Transverse colon (tissue), 4 donors: ENCODE measurements at regions not wholly inside any gene's neighbourhood (a gene's known extent, or its start where the extent isn't known, plus 50 kb on each side); places are given as distances from the start of the nearest gene placed in this dataset.
"Not testable (repeated sequence)": the region's sequence is repeated elsewhere in the genome, so short reads cannot be mapped to it uniquely, and the experiment has no call there.

Experiments used
- DNase-seq: peaks from one replicate; pipeline ENCODE4 v3.0.0-alpha.2; 2019
- H3K27ac ChIP-seq, 4 donors: fragments of 200-600 bp; sonication (generic); 2 replicates each; pipeline ENCODE4 v1.5.1; 2016 to 2018; ENCODE audit warnings: inconsistent platforms in 4 of 4
- H3K27me3 ChIP-seq: fragments of 200-600 bp; sonication (generic); 2 replicates; pipeline ENCODE4 v1.5.1; 2017; ENCODE audit warnings: inconsistent platforms
- H3K36me3 ChIP-seq, 4 donors: fragments of 200-600 bp; sonication (generic); 2 replicates each; pipeline ENCODE4 v1.5.1; 2017 to 2019; ENCODE audit warnings: inconsistent platforms in 4 of 4
- H3K4me1 ChIP-seq, 4 donors: fragments of 200-600 bp; sonication (generic); 2 replicates each; pipeline ENCODE4 v1.5.1; 2017 to 2020; ENCODE audit warnings: inconsistent platforms in 4 of 4
- H3K4me3 ChIP-seq, 4 donors: fragments of 200-600 bp; sonication (generic); 1 replicate in 1 of 4; 2 replicates in 3 of 4; pipeline versions ENCODE4 v1.5.1 to v1.6.1; 2017 to 2019; ENCODE audit warnings: inconsistent platforms in 4 of 4
- H3K9me3 ChIP-seq, 2 donors: fragments of 200-600 bp; sonication (generic); 2 replicates each; pipeline ENCODE4 v1.5.1; 2017 to 2019; ENCODE audit warnings: inconsistent platforms in 2 of 2
- CTCF ChIP-seq, 5 experiments: fragments of 200-600 bp in 3 of 5; fragments of 450-650 bp in 2 of 5; sonication (generic) in 3 of 5; IDR thresholded peaks; 1 replicate in 2 of 5; 2 replicates in 3 of 5; pipeline ENCODE4 v1.5.1; 2016 to 2017; ENCODE audit warnings: antibody characterized with exemption in 5 of 5, inconsistent platforms in 3 of 5, mild to moderate bottlenecking in 2 of 5, moderate library complexity in 1 of 5
- EP300 ChIP-seq: sonication (generic); formaldehyde crosslinking; IDR thresholded peaks from one replicate; pipeline ENCODE4 v1.6.1; 2017; ENCODE audit warnings: antibody characterized with exemption, low read depth
- POLR2A ChIP-seq: fragments of 450-650 bp; IDR thresholded peaks from one replicate; pipeline ENCODE4 v1.6.1; 2016; ENCODE audit warnings: antibody characterized with exemption, mild to moderate bottlenecking, moderate library complexity
- POLR2AphosphoS5 ChIP-seq, 3 donors: sonication (generic); formaldehyde crosslinking; IDR thresholded peaks; one replicate each; pipeline ENCODE4 v1.6.1; 2016; ENCODE audit warnings: antibody characterized with exemption in 3 of 3
- WGBS, 2 donors: methylation state at CpG; one replicate each; pipeline ENCODE4 v1.1.5; 2018; ENCODE audit warnings: low coverage in 1 of 2; 5-methylcytosine and 5-hydroxymethylcytosine counted together
- in situ Hi-C, 4 donors: fragments of 200-750 bp; cut with MboI; loops; one replicate each; pipeline versions ENCODE4 v1.15.0 to v1.15.1; 2017; ENCODE audit warnings: low sequenced_read_pairs in 3 of 4, low pct_ligation_motif_present in 1 of 4, low pct_unique_long_range_greater_than_20kb in 1 of 4
- intact Hi-C: fragments of 100-400 bp; cut with DNase I; formaldehyde crosslinking; loops from one replicate; pipeline ENCODE4 v1.15.1; 2023; ENCODE audit warnings: low total_unique reads

GRCh38 chr5:24005384-24005783 lies 498.0 kb downstream of the PRDM9 start:
- no peak for DNase-seq
- H3K4me3 ChIP-seq: no peak overlapping the region
- TF ChIP-seq CTCF (IDR thresholded peaks at IDR 0.05): no peak
- no peak for TF ChIP-seq POLR2A
- TF ChIP-seq POLR2AphosphoS5 (IDR thresholded peaks at IDR 0.05): no peak
- no peak for TF ChIP-seq EP300
- H3K9me3 ChIP-seq: no peaks in the 10 kb centered on the region
- H3K4me1 ChIP-seq: no peaks in the 10 kb centered on the region
- no peak overlapping the region for H3K27ac ChIP-seq
- no peaks in the 10 kb centered on the region for H3K36me3 ChIP-seq
- no peaks in the 10 kb centered on the region for H3K27me3 ChIP-seq
- intact Hi-C loops (no loop called here), in situ Hi-C loops (no loop called here)

- H3K36me3 ChIP-seq, DNase-seq, intact Hi-C loops, H3K4me3 ChIP-seq, H3K4me1 ChIP-seq, H3K27me3 ChIP-seq, in situ Hi-C loops, H3K27ac ChIP-seq, H3K9me3 ChIP-seq: not testable (repeated sequence)
- WGBS, 2 donors: 79 to 87% methylated on average over 8 to 10 of the region's 10 CpGs
Measured at GRCh38 chr5:24017710-24018109, 510.3 kb downstream of the PRDM9 start.

- in situ Hi-C loops: no loop called here
- Histone ChIP-seq H3K4me1 (no peaks in the 10 kb centered on the region), H3K27me3 (no peaks in the 10 kb centered on the region), H3K27ac (no peak overlapping the region), H3K4me3 (no peak overlapping the region), H3K36me3 (no peaks in the 10 kb centered on the region), H3K9me3 (peaks cover 0 to 12% of the 10 kb centered on the region in 2 donors)
- intact Hi-C loops: no loop called here
- DNase-seq: no peak
- TF ChIP-seq POLR2AphosphoS5 (IDR thresholded peaks at IDR 0.05): no peak
- no peak for TF ChIP-seq EP300
- TF ChIP-seq POLR2A: no peak
- no peak for TF ChIP-seq CTCF (IDR thresholded peaks at IDR 0.05)
Measured at GRCh38 chr5:24026288-24026687, 518.9 kb downstream of the PRDM9 start.

- no peak for DNase-seq
- in situ Hi-C loops (no loop called here), intact Hi-C loops (no loop called here)
- TF ChIP-seq POLR2A: no peak
- TF ChIP-seq EP300: no peak
- no peak for TF ChIP-seq POLR2AphosphoS5 (IDR thresholded peaks at IDR 0.05)
- no peak for TF ChIP-seq CTCF (IDR thresholded peaks at IDR 0.05)
- H3K36me3 ChIP-seq: no peaks in the 10 kb centered on the region
- 61 to 68% methylated on average over 2 of the region's 2 CpGs for WGBS, 2 donors
- H3K4me1 ChIP-seq: no peaks in the 10 kb centered on the region
- H3K27ac ChIP-seq: no peak overlapping the region
- no peaks in the 10 kb centered on the region for H3K9me3 ChIP-seq
- H3K4me3 ChIP-seq: no peak overlapping the region
- no peaks in the 10 kb centered on the region for H3K27me3 ChIP-seq
Measured at GRCh38 chr5:24042688-24043087, 535.3 kb downstream of the PRDM9 start.

- no peaks in the 10 kb centered on the region for H3K4me1 ChIP-seq
- no peak overlapping the region for H3K4me3 ChIP-seq
- DNase-seq: no peak
- H3K36me3 ChIP-seq: no peaks in the 10 kb centered on the region
- no peak overlapping the region for H3K27ac ChIP-seq
- intact Hi-C loops (no loop called here), in situ Hi-C loops (no loop called here)
- no peaks in the 10 kb centered on the region for H3K27me3 ChIP-seq
- H3K9me3 ChIP-seq: no peaks in the 10 kb centered on the region
- no peak for TF ChIP-seq POLR2AphosphoS5 (IDR thresholded peaks at IDR 0.05)
- no peak for TF ChIP-seq CTCF (IDR thresholded peaks at IDR 0.05)
- no peak for TF ChIP-seq EP300
- TF ChIP-seq POLR2A: no peak
Measured at GRCh38 chr5:24045046-24045445, 537.6 kb downstream of the PRDM9 start.
